ENCODE measurements at regions not wholly inside any gene's neighbourhood (a gene's known extent, or its start where the extent isn't known, plus 50 kb on each side); places are given as distances from the start of the nearest gene placed in this dataset.

DNA sequence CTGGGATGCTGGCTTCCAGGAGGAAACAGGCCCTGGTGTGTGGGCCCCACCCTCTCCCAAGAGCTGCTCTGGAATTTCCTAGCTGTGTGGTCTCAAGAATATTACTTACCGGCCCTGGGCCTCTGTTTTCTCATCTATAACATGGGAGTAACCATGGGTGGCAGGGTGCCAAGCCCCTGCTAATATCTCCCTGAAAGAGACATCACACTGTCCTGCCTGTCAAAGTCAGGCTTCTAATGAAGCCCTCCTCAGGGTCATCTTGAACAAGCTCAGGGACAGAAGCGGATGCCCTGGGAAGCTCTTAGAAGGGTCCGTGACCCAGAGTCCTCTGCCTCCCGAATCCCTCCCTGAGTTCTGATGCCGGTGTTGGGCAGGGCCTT, 173.2 kb upstream of the HDAC4 start:
- Mint-ChIP-seq H3K27me3 (ENCODE audit: insufficient read depth, unreplicated experiment) (peaks cover 34% of the 10 kb centered on the region), H3K4me3 (ENCODE audit: unreplicated experiment) (no peak overlapping the region), H3K27ac (ENCODE audit: low read depth, unreplicated experiment) (no peak overlapping the region), H3K4me1 (ENCODE audit: insufficient read depth, unreplicated experiment) (peaks cover 5% of the 10 kb centered on the region), H3K36me3 (ENCODE audit: insufficient read depth, unreplicated experiment) (no peaks in the 10 kb centered on the region), H3K9me3 (ENCODE audit: unreplicated experiment) (no peaks in the 10 kb centered on the region)
- no TSS peak for BruUV-seq (replicated peaks)
- TF ChIP-seq CTCF (IDR thresholded peaks at IDR 0.05; ENCODE audit: unreplicated experiment), result no peak
- intact Hi-C loops (cut with micrococcal nuclease), result no loop called here
- no peak for DNase-seq (ENCODE audit: unreplicated experiment)
- POLR2A ChIA-PET, result interaction anchor here (0.6 kb wide), 1 partner anchor 10 kb away, joined by 3 read pairs; no protein-coding TSS in a partner anchor
- CTCF ChIA-PET, result no interaction called here

GRCh38 chr2:239570971-239571520, 170.2 kb upstream of the HDAC4 start:
- DNase-seq (ENCODE audit: unreplicated experiment), result no peak
- Mint-ChIP-seq H3K4me1 (ENCODE audit: insufficient read depth, unreplicated experiment) (peaks cover 5% of the 10 kb centered on the region), H3K36me3 (ENCODE audit: insufficient read depth, unreplicated experiment) (no peaks in the 10 kb centered on the region), H3K27me3 (ENCODE audit: insufficient read depth, unreplicated experiment) (peaks cover 32% of the 10 kb centered on the region), H3K4me3 (ENCODE audit: unreplicated experiment) (no peak overlapping the region), H3K27ac (ENCODE audit: low read depth, unreplicated experiment) (no peak overlapping the region), H3K9me3 (ENCODE audit: unreplicated experiment) (no peaks in the 10 kb centered on the region)
- TF ChIP-seq CTCF (IDR thresholded peaks at IDR 0.05; ENCODE audit: unreplicated experiment), result no peak
- no TSS peak for BruUV-seq (replicated peaks)
- intact Hi-C loops (cut with micrococcal nuclease), result no loop called here
- CTCF ChIA-PET, result interaction anchor here (0.6 kb wide), 1 partner anchor 288 kb away, joined by 3 read pairs; no protein-coding TSS in a partner anchor
- POLR2A ChIA-PET, result no interaction called here

- ChIA-PET CTCF (interaction anchor here (0.6 to 0.9 kb wide), 2 partner anchors 90 to 289 kb away, joined by 3 read pairs; no protein-coding TSS in a partner anchor), POLR2A (no interaction called here)
- no TSS peak for BruUV-seq (replicated peaks)
- no peaks in the 10 kb centered on the region for H3K36me3 Mint-ChIP-seq (ENCODE audit: insufficient read depth, unreplicated experiment)
- no peak for TF ChIP-seq CTCF (IDR thresholded peaks at IDR 0.05; ENCODE audit: unreplicated experiment)
- intact Hi-C loops (cut with micrococcal nuclease), result no loop called here
- H3K4me1 Mint-ChIP-seq (ENCODE audit: insufficient read depth, unreplicated experiment), result peaks cover 5% of the 10 kb centered on the region
- H3K9me3 Mint-ChIP-seq (ENCODE audit: unreplicated experiment), result no peaks in the 10 kb centered on the region
- peaks cover 32% of the 10 kb centered on the region for H3K27me3 Mint-ChIP-seq (ENCODE audit: insufficient read depth, unreplicated experiment)
- DNase-seq (ENCODE audit: unreplicated experiment), result no peak
- no peak overlapping the region for H3K27ac Mint-ChIP-seq (ENCODE audit: low read depth, unreplicated experiment)
- no peak overlapping the region for H3K4me3 Mint-ChIP-seq (ENCODE audit: unreplicated experiment)
Measured at GRCh38 chr2:239570216-239570925, 169.6 kb upstream of the HDAC4 start.

DNA sequence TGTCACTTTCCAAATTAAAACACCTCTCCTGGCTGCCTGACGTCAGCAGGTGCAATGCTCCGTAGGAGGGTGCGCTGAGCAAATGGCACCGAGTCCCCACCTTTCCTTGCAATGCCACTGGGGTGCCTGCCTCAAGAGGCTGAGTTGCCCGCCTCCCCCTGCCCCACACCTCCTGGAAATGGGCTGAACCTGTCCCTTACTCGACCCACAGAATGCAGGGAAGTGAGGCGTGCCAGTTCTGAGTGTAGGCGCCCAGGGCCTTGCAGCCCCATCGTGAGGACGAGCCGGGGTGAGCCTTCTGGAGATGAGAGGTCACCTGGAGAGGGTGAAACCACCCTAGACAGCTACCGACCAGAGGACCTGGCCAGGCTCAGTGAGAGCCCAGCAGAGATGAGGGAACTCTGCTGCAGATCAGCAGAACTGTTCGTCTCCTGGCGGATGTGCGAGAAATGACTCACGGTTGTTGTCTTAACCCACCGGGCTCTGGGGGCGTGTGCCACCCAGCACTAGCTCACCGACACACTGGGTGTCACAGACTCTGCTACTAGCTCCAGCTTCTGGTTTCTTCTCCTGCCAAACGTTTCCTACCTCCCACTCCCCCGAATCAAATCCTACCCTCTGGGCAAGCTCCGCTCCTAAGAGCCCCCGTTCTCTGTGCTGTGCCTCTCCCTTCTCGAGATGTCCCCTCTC, 168.7 kb upstream of the HDAC4 start:
- ChIA-PET POLR2A (no interaction called here), CTCF (interaction anchor here (0.9 kb wide), 1 partner anchor 91 kb away, joined by 3 read pairs; no protein-coding TSS in a partner anchor)
- H3K27ac Mint-ChIP-seq (ENCODE audit: low read depth, unreplicated experiment), result no peak overlapping the region
- no peaks in the 10 kb centered on the region for H3K36me3 Mint-ChIP-seq (ENCODE audit: insufficient read depth, unreplicated experiment)
- no peak overlapping the region for H3K4me3 Mint-ChIP-seq (ENCODE audit: unreplicated experiment)
- peak; percentile 27 for DNase-seq (ENCODE audit: unreplicated experiment)
- TF ChIP-seq CTCF (IDR thresholded peaks at IDR 0.05; ENCODE audit: unreplicated experiment), result no peak
- no TSS peak for BruUV-seq (replicated peaks)
- H3K27me3 Mint-ChIP-seq (ENCODE audit: insufficient read depth, unreplicated experiment), result peaks cover 32% of the 10 kb centered on the region
- H3K9me3 Mint-ChIP-seq (ENCODE audit: unreplicated experiment), result no peaks in the 10 kb centered on the region
- intact Hi-C loops (cut with micrococcal nuclease), result no loop called here
- peaks cover 5% of the 10 kb centered on the region for H3K4me1 Mint-ChIP-seq (ENCODE audit: insufficient read depth, unreplicated experiment)

All from MCF 10A (cell line).